SK-N-SH (cell line): ENCODE measurements at regions not wholly inside any gene's neighbourhood (a gene's known extent, or its start where the extent isn't known, plus 50 kb on each side); places are given as distances from the start of the nearest gene placed in this dataset.

ENCODE experiments used
- CTCF ChIA-PET: fragments of 300-600, 350-600 bp; formaldehyde crosslinking; extraction: SDS; loops from one replicate; lab custom pipeline; 2021; lab: Yijun Ruan, JAX
- POLR2A ChIA-PET: fragments of 350-600 bp; sonication (Branson Sonifier 250); formaldehyde crosslinking; extraction: SDS; loops from one replicate; lab custom pipeline; 2020; ENCODE audit warnings: antibody characterized with exemption, inconsistent platforms; lab: Yijun Ruan, JAX
- DNase-seq: peaks from one replicate; pipeline ENCODE4 v3.0.0; 2012
- H2AFZ ChIP-seq: fragments of 200-600 bp; sonication (generic); 2 replicates; pipeline ENCODE4 v1.8.1; 2016; ENCODE audit warnings: antibody characterized with exemption, mild to moderate bottlenecking, low read depth
- H3F3A ChIP-seq: fragments of 200-600 bp; sonication (generic); replicated peaks from 2 replicates; pipeline ENCODE3; 2016; ENCODE audit warnings: antibody characterized with exemption, mild to moderate bottlenecking; ENCODE audit not compliant: insufficient read depth
- H3K27ac ChIP-seq, 2 experiments: fragments of 200-500 bp in 1 of 2; fragments of 200-600 bp in 1 of 2; sonication (Bioruptor generic) in 1 of 2; sonication (generic), shearing (Covaris generic) in 1 of 2; 2 replicates each; pipeline versions ENCODE4 v1.5.1 to v1.6.1; 2014 to 2016; ENCODE audit warnings: low read depth in 2 of 2, inconsistent platforms in 1 of 2, low read length in 1 of 2, mild to moderate bottlenecking in 1 of 2, mixed read lengths in 1 of 2
- H3K27me3 ChIP-seq: fragments of 200-600 bp; sonication (generic), shearing (Covaris generic); 2 replicates; pipeline ENCODE4 v1.6.1; 2016; ENCODE audit warnings: mixed run types; ENCODE audit not compliant: insufficient read depth
- H3K36me3 ChIP-seq, 2 experiments: fragments of 200-500 bp in 1 of 2; fragments of 200-600 bp in 1 of 2; sonication (Bioruptor generic) in 1 of 2; sonication (generic) in 1 of 2; replicated peaks in 1 of 2; 2 replicates each; pipeline versions ENCODE3 to v1.5.1; 2014 to 2016; ENCODE audit warnings: low read length in 1 of 2, mild to moderate bottlenecking in 1 of 2; ENCODE audit not compliant: insufficient read depth in 2 of 2, control insufficient read depth in 1 of 2
- H3K4me1 ChIP-seq, 2 experiments: fragments of 200-500 bp in 1 of 2; fragments of 200-600 bp in 1 of 2; sonication (Bioruptor generic) in 1 of 2; sonication (generic), shearing (Covaris generic) in 1 of 2; 2 replicates each; pipeline versions ENCODE4 v1.5.1 to v1.6.1; 2014 to 2016; ENCODE audit warnings: low read depth in 1 of 2, low read length in 1 of 2, mixed run types in 1 of 2; ENCODE audit not compliant: insufficient read depth in 2 of 2, control insufficient read depth in 1 of 2
- H3K4me2 ChIP-seq: fragments of 200-600 bp; sonication (generic), shearing (Covaris generic); 2 replicates; pipeline ENCODE4 v1.6.1; 2017; ENCODE audit warnings: mixed run types
- H3K4me3 ChIP-seq, 2 experiments: fragments of 200-500 bp in 1 of 2; fragments of 200-600 bp in 1 of 2; sonication (Bioruptor generic) in 1 of 2; sonication (generic), shearing (Covaris generic) in 1 of 2; 2 replicates each; pipeline versions ENCODE4 v1.5.1 to v1.8.1; 2014 to 2016; ENCODE audit warnings: low read depth in 2 of 2, inconsistent platforms in 1 of 2, low read length in 1 of 2, mild to moderate bottlenecking in 1 of 2, mixed read lengths in 1 of 2, moderate library complexity in 1 of 2
- H3K79me2 ChIP-seq: fragments of 200-600 bp; sonication (generic); 2 replicates; pipeline ENCODE4 v1.8.1; 2017; ENCODE audit warnings: mild to moderate bottlenecking; ENCODE audit not compliant: insufficient read depth
- H3K9ac ChIP-seq: fragments of 200-600 bp; sonication (generic); 2 replicates; pipeline ENCODE4 v1.6.1; 2017; ENCODE audit warnings: mixed run types
- H3K9me2 ChIP-seq: fragments of 200-600 bp; sonication (generic); 2 replicates; pipeline ENCODE4 v1.6.1; 2017; ENCODE audit warnings: mixed run types
- H3K9me3 ChIP-seq: fragments of 200-600 bp; sonication (generic); 2 replicates; pipeline ENCODE4 v1.6.1; 2017; ENCODE audit warnings: mixed run types, mild to moderate bottlenecking, moderate library complexity
- H4K20me1 ChIP-seq: fragments of 200-600 bp; sonication (generic); 2 replicates; pipeline ENCODE4 v1.6.1; 2017; ENCODE audit warnings: mild to moderate bottlenecking, mixed run types; ENCODE audit not compliant: insufficient read depth
- CHD2 ChIP-seq: fragments of 150-350 bp; IDR thresholded peaks from 2 replicates; pipeline ENCODE4 v1.6.1; 2018; ENCODE audit warnings: low read length; ENCODE audit not compliant: partially characterized antibody
- ELF1 ChIP-seq: IDR thresholded peaks from 2 replicates; pipeline ENCODE4 v1.4.0; 2012
- EP300 ChIP-seq, 2 experiments: IDR thresholded peaks; 2 replicates each; pipeline versions ENCODE4 v1.4.0 to v1.6.1; 2012; ENCODE audit warnings: borderline replicate concordance in 1 of 2, low read depth in 1 of 2, low read length in 1 of 2
- EZH2phosphoT487 ChIP-seq: fragments of 200-600 bp; sonication (generic); IDR thresholded peaks from 2 replicates; pipeline ENCODE4 v1.6.1; 2017; ENCODE audit warnings: low read depth, mixed run types, mild to moderate bottlenecking, antibody characterized with exemption, moderate library complexity, borderline replicate concordance
- FOXM1 ChIP-seq: IDR thresholded peaks from 2 replicates; pipeline ENCODE4 v1.4.0; 2012; ENCODE audit warnings: low read depth, mild to moderate bottlenecking
- GABPA ChIP-seq: IDR thresholded peaks from 2 replicates; pipeline ENCODE4 v1.4.0; 2012; ENCODE audit warnings: low read depth, mild to moderate bottlenecking
- MEF2A ChIP-seq: IDR thresholded peaks from 2 replicates; pipeline ENCODE4 v1.4.0; 2012; ENCODE audit warnings: low read depth, borderline replicate concordance
- NRF1 ChIP-seq: IDR thresholded peaks from 2 replicates; pipeline ENCODE4 v1.6.1; 2012; ENCODE audit warnings: low read depth, mild to moderate bottlenecking, low read length
- RXRA ChIP-seq: IDR thresholded peaks from 2 replicates; pipeline ENCODE4 v1.4.0; 2012; ENCODE audit warnings: low read depth, mild to moderate bottlenecking, borderline replicate concordance
- TCF12 ChIP-seq: IDR thresholded peaks from 2 replicates; pipeline ENCODE4 v1.4.0; 2012
- TEAD4 ChIP-seq: IDR thresholded peaks from 2 replicates; pipeline ENCODE4 v1.4.0; 2012; ENCODE audit warnings: mild to moderate bottlenecking, borderline replicate concordance; ENCODE audit not compliant: insufficient read depth
- WGBS: methylation state at CpG from one replicate; pipeline ENCODE4 v1.1.6; 2017; ENCODE audit warnings: low lambda C conversion rate; 5-methylcytosine and 5-hydroxymethylcytosine counted together
- small RNA-seq, 7 experiments: library from RNA; depleted of rRNA; stranded (forward); fragments of <200 nt; gene quantifications; one replicate each; pipeline ENCODE3, GENCODE V24; 2012
- TF ChIP-seq, protein P1 (sequence below): fragments of 150-350 bp; IDR thresholded peaks from 2 replicates; pipeline ENCODE4 v1.6.1; 2016; ENCODE audit warnings: mild to moderate bottlenecking, low read depth, low read length
- TF ChIP-seq, protein P2 (sequence below): fragments of 150-350 bp; IDR thresholded peaks from 2 replicates; pipeline ENCODE4 v1.6.1; 2017; ENCODE audit warnings: antibody characterized with exemption, low read length, low read depth, borderline replicate concordance
- TF ChIP-seq, protein P3 (sequence below): IDR thresholded peaks from 2 replicates; pipeline ENCODE4 v1.6.1; 2012; ENCODE audit warnings: mild to moderate bottlenecking, low read depth, low read length, moderate library complexity
- TF ChIP-seq, protein P4 (sequence below): IDR thresholded peaks from 2 replicates; pipeline ENCODE4 v1.4.0; 2012; ENCODE audit warnings: low read depth

DNA sequence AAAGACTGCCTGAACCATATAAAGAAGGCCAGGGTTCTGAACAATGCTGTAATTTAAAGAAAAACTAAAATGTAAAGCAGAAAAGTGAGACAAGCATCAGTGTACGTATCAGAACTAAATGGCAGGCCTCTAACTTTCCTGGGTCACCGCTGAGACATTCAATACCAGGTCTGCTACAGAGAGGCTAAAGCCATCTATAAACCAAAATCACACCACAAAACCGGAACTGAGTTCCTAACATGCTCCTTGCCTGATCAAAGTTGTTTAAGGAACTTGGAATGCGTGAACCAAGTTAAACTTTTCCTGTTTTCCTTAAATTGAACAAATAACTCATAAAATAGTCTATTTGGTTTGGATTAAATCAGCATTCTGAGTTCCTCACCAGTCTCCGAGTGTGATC, 55.3 kb upstream of the TECRL start:
- DNase-seq: no peak
- peaks cover 0 to 4% of the 10 kb centered on the region in 2 experiments for H3K36me3 ChIP-seq
- H3K9ac ChIP-seq: no peak overlapping the region
- H3K4me3 ChIP-seq: no peak overlapping the region
- no peak overlapping the region for H2AFZ ChIP-seq
- CTCF ChIA-PET: no interaction called here
- WGBS: 14% methylated on average over 5 of the region's 5 CpGs
- H3K4me1 ChIP-seq: no peaks in the 10 kb centered on the region
- H4K20me1 ChIP-seq: no peaks in the 10 kb centered on the region
- H3K27ac ChIP-seq: no peak overlapping the region
- TF ChIP-seq, protein P1, sequence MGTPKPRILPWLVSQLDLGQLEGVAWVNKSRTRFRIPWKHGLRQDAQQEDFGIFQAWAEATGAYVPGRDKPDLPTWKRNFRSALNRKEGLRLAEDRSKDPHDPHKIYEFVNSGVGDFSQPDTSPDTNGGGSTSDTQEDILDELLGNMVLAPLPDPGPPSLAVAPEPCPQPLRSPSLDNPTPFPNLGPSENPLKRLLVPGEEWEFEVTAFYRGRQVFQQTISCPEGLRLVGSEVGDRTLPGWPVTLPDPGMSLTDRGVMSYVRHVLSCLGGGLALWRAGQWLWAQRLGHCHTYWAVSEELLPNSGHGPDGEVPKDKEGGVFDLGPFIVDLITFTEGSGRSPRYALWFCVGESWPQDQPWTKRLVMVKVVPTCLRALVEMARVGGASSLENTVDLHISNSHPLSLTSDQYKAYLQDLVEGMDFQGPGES: no peak
- TF ChIP-seq RXRA (no peak), TEAD4 (no peak), ELF1 (no peak), MEF2A (no peak), CHD2 (no peak), FOXM1 (no peak), GABPA (no peak), EZH2phosphoT487 (no peak), EP300 (IDR thresholded peaks at IDR 0.05; ENCODE audit: borderline replicate concordance in 1 of 2, low read depth in 1 of 2, low read length in 1 of 2) (no peak), NRF1 (no peak), TCF12 (no peak)
- TF ChIP-seq, protein P2, sequence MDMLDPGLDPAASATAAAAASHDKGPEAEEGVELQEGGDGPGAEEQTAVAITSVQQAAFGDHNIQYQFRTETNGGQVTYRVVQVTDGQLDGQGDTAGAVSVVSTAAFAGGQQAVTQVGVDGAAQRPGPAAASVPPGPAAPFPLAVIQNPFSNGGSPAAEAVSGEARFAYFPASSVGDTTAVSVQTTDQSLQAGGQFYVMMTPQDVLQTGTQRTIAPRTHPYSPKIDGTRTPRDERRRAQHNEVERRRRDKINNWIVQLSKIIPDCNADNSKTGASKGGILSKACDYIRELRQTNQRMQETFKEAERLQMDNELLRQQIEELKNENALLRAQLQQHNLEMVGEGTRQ: no peak
- TF ChIP-seq, protein P3, sequence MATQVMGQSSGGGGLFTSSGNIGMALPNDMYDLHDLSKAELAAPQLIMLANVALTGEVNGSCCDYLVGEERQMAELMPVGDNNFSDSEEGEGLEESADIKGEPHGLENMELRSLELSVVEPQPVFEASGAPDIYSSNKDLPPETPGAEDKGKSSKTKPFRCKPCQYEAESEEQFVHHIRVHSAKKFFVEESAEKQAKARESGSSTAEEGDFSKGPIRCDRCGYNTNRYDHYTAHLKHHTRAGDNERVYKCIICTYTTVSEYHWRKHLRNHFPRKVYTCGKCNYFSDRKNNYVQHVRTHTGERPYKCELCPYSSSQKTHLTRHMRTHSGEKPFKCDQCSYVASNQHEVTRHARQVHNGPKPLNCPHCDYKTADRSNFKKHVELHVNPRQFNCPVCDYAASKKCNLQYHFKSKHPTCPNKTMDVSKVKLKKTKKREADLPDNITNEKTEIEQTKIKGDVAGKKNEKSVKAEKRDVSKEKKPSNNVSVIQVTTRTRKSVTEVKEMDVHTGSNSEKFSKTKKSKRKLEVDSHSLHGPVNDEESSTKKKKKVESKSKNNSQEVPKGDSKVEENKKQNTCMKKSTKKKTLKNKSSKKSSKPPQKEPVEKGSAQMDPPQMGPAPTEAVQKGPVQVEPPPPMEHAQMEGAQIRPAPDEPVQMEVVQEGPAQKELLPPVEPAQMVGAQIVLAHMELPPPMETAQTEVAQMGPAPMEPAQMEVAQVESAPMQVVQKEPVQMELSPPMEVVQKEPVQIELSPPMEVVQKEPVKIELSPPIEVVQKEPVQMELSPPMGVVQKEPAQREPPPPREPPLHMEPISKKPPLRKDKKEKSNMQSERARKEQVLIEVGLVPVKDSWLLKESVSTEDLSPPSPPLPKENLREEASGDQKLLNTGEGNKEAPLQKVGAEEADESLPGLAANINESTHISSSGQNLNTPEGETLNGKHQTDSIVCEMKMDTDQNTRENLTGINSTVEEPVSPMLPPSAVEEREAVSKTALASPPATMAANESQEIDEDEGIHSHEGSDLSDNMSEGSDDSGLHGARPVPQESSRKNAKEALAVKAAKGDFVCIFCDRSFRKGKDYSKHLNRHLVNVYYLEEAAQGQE: no peak
- TF ChIP-seq, protein P4, sequence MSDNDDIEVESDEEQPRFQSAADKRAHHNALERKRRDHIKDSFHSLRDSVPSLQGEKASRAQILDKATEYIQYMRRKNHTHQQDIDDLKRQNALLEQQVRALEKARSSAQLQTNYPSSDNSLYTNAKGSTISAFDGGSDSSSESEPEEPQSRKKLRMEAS: no peak
- TF ChIP-seq, all 33 proteins: peak for 0
- no peaks in the 10 kb centered on the region for H3F3A ChIP-seq
- no peaks in the 10 kb centered on the region for H3K9me2 ChIP-seq
- no peak overlapping the region for H3K4me2 ChIP-seq
- H3K27me3 ChIP-seq: no peaks in the 10 kb centered on the region
- H3K79me2 ChIP-seq: no peaks in the 10 kb centered on the region
- no peaks in the 10 kb centered on the region for H3K9me3 ChIP-seq
- POLR2A ChIA-PET: no interaction called here

Small RNA genes lying in the stretch of these regions (small RNA-seq; reads per million reads assigned to genes)
- gene MTCO3P27 (0 to 0.26 (median 0) reads per million in 7 experiments), gene MTND4LP31 (0 reads per million in 7 experiments)
